ENCODE measurements at regions not wholly inside any gene's neighbourhood (a gene's known extent, or its start where the extent isn't known, plus 50 kb on each side); places are given as distances from the start of the nearest gene placed in this dataset.

- Histone ChIP-seq H3K36me3 (ENCODE audit: low read depth) (no peaks in the 10 kb centered on the region), H3K9me3 (ENCODE audit: insufficient read depth, low read depth) (no peaks in the 10 kb centered on the region), H3K79me2 (ENCODE audit: low read depth) (no peaks in the 10 kb centered on the region), H3K4me1 (replicated peaks; ENCODE audit: insufficient read depth) (no peaks in the 10 kb centered on the region), H2AFZ (no peak overlapping the region), H3K4me3 (no peak overlapping the region), H3K4me2 (no peak overlapping the region), H3F3A (ENCODE audit: insufficient read depth, low read depth) (no peaks in the 10 kb centered on the region), H3K27me3 (ENCODE audit: insufficient read depth, low read depth) (no peaks in the 10 kb centered on the region), H3K9me2 (ENCODE audit: insufficient read depth) (no peaks in the 10 kb centered on the region), H3K27ac (no peak overlapping the region), H4K20me1 (ENCODE audit: insufficient read depth) (no peaks in the 10 kb centered on the region)
- TF ChIP-seq, protein P1, sequence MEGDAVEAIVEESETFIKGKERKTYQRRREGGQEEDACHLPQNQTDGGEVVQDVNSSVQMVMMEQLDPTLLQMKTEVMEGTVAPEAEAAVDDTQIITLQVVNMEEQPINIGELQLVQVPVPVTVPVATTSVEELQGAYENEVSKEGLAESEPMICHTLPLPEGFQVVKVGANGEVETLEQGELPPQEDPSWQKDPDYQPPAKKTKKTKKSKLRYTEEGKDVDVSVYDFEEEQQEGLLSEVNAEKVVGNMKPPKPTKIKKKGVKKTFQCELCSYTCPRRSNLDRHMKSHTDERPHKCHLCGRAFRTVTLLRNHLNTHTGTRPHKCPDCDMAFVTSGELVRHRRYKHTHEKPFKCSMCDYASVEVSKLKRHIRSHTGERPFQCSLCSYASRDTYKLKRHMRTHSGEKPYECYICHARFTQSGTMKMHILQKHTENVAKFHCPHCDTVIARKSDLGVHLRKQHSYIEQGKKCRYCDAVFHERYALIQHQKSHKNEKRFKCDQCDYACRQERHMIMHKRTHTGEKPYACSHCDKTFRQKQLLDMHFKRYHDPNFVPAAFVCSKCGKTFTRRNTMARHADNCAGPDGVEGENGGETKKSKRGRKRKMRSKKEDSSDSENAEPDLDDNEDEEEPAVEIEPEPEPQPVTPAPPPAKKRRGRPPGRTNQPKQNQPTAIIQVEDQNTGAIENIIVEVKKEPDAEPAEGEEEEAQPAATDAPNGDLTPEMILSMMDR (conservative IDR thresholded peaks at IDR 0.05), result no peak
- no peak for TF ChIP-seq EZH2 (IDR thresholded peaks at IDR 0.05; ENCODE audit: low read depth)
- ChIA-PET CTCF (no interaction called here), POLR2A (ENCODE audit: unreplicated experiment) (no interaction called here)
- no TSS peak for BruUV-seq (replicated peaks)
- intact Hi-C loops (cut with micrococcal nuclease; ENCODE audit: unreplicated experiment), result no loop called here
- no peak for DNase-seq
Observed at GRCh38 chr3:18652781-18653180, 227.6 kb upstream of the SATB1 start.

DNA sequence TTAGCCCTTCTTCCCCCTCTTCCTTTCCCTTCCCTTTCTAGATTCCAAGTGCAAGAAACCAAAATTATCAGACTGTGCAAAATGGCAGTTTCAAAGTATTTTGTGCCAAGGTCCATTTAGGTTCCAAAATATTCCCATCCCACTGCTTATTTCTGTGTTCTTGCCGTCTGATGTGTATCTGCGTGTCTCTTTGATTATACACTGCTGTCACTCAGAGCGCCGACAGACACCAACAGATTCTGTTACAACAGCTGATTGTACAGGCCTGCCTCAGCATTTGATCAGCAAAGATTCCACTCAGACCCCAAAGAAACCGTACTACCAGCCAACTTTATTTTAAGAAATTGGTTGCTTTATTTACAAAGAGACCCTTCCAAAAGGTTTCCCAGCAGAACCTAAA is 225.6 kb upstream of the SATB1 start:
- H4K20me1 ChIP-seq (ENCODE audit: insufficient read depth), result no peaks in the 10 kb centered on the region
- no TSS peak for BruUV-seq (replicated peaks)
- H3K79me2 ChIP-seq (ENCODE audit: low read depth), result no peaks in the 10 kb centered on the region
- H3K9me2 ChIP-seq (ENCODE audit: insufficient read depth), result no peaks in the 10 kb centered on the region
- ChIA-PET POLR2A (ENCODE audit: unreplicated experiment) (no interaction called here), CTCF (no interaction called here)
- DNase-seq, result no peak
- intact Hi-C loops (cut with micrococcal nuclease; ENCODE audit: unreplicated experiment), result no loop called here
- H2AFZ ChIP-seq, result no peak overlapping the region
- H3K4me3 ChIP-seq, result no peak overlapping the region
- H3K27ac ChIP-seq, result no peak overlapping the region
- H3K4me2 ChIP-seq, result no peak overlapping the region
- H3K9me3 ChIP-seq (ENCODE audit: insufficient read depth, low read depth), result no peaks in the 10 kb centered on the region
- H3K27me3 ChIP-seq (ENCODE audit: insufficient read depth, low read depth), result no peaks in the 10 kb centered on the region
- no peaks in the 10 kb centered on the region for H3F3A ChIP-seq (ENCODE audit: insufficient read depth, low read depth)
- TF ChIP-seq, protein P1 (conservative IDR thresholded peaks at IDR 0.05), result no peak
- H3K36me3 ChIP-seq (ENCODE audit: low read depth), result no peaks in the 10 kb centered on the region
- H3K4me1 ChIP-seq (replicated peaks; ENCODE audit: insufficient read depth), result no peaks in the 10 kb centered on the region

GRCh38 chr3:18649666-18650363 is 224.7 kb upstream of the SATB1 start:
- no peaks in the 10 kb centered on the region for H3K27me3 ChIP-seq (ENCODE audit: insufficient read depth, low read depth)
- no peak overlapping the region for H2AFZ ChIP-seq
- H4K20me1 ChIP-seq (ENCODE audit: insufficient read depth), result no peaks in the 10 kb centered on the region
- H3K4me3 ChIP-seq, result no peak overlapping the region
- no peak overlapping the region for H3K4me2 ChIP-seq
- DNase-seq, result no peak
- no peaks in the 10 kb centered on the region for H3F3A ChIP-seq (ENCODE audit: insufficient read depth, low read depth)
- no peaks in the 10 kb centered on the region for H3K9me3 ChIP-seq (ENCODE audit: insufficient read depth, low read depth)
- H3K4me1 ChIP-seq (replicated peaks; ENCODE audit: insufficient read depth), result no peaks in the 10 kb centered on the region
- H3K27ac ChIP-seq, result no peak overlapping the region
- no peaks in the 10 kb centered on the region for H3K9me2 ChIP-seq (ENCODE audit: insufficient read depth)
- intact Hi-C loops (cut with micrococcal nuclease; ENCODE audit: unreplicated experiment), result no loop called here
- no peaks in the 10 kb centered on the region for H3K36me3 ChIP-seq (ENCODE audit: low read depth)
- POLR2A ChIA-PET (ENCODE audit: unreplicated experiment), result no interaction called here
- no peak for TF ChIP-seq EZH2 (IDR thresholded peaks at IDR 0.05; ENCODE audit: low read depth)
- TF ChIP-seq, protein P1 (conservative IDR thresholded peaks at IDR 0.05), result no peak
- no TSS peak for BruUV-seq (replicated peaks)
- no peaks in the 10 kb centered on the region for H3K79me2 ChIP-seq (ENCODE audit: low read depth)
- CTCF ChIA-PET, result no interaction called here
